ENCODE measurements at regions not wholly inside any gene's neighbourhood (a gene's known extent, or its start where the extent isn't known, plus 50 kb on each side); places are given as distances from the start of the nearest gene placed in this dataset.
A peak's percentile ranks its signal among the peaks of the same experiment; 100 is the strongest.

DNA sequence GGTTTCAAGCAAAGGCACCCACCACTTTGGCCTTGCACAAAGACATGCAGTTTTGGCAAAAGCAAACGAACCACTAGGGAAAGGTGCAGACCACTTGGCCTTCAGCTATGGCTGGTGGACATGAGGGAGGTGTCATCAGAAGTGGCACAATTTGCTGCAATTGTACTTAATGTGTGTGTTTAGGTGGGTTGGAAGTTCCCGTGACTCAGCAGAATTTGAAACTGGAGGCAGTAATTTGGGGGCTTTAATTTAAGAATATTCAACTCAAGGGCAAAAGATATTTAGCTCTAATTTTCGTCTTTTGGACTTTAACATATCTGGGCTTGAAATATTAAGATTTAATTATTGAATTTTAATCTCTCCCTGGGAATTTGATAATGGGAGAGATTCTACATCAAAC is 115.6 kb upstream of the NOCT start:
- no peak overlapping the region for H3K27ac Mint-ChIP-seq
- H3K36me3 Mint-ChIP-seq (ENCODE audit: low read depth): no peaks in the 10 kb centered on the region
- ATAC-seq (no peak), DNase-seq (no peak)
- no peak overlapping the region for H3K4me3 Mint-ChIP-seq
- H3K27me3 Mint-ChIP-seq: no peaks in the 10 kb centered on the region
- H3K9me3 ChIP-seq (ENCODE audit: control insufficient read depth, low read length, poor library complexity, severe bottlenecking): no peaks in the 10 kb centered on the region
- H3K4me1 Mint-ChIP-seq: no peaks in the 10 kb centered on the region

DNA sequence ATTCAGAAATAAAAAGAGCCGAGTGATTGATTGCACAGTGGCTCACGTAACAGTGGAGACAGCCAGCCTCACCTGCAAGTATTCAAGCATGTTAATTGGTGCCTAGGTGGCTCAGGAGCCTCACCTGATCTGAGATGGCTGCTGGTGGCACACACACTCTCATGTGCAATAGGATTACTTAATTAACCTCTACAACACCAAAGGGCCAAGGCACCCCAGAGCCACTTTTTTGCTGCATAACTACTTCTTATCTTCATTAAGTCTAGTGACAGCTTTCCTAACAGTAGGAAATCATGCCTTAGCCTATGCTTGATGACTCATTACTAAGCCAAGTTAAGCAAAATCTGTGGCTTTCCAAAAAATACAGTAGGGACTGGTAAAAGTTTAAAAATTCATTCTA is 117.3 kb upstream of the NOCT start:
- no peak overlapping the region for H3K4me3 Mint-ChIP-seq
- no peaks in the 10 kb centered on the region for H3K9me3 ChIP-seq (ENCODE audit: control insufficient read depth, low read length, poor library complexity, severe bottlenecking)
- peaks cover 4% of the 10 kb centered on the region for H3K27me3 Mint-ChIP-seq
- no peak for ATAC-seq
- H3K36me3 Mint-ChIP-seq (ENCODE audit: low read depth): no peaks in the 10 kb centered on the region
- H3K27ac Mint-ChIP-seq: no peak overlapping the region
- no peaks in the 10 kb centered on the region for H3K4me1 Mint-ChIP-seq
- no peak for DNase-seq

DNA sequence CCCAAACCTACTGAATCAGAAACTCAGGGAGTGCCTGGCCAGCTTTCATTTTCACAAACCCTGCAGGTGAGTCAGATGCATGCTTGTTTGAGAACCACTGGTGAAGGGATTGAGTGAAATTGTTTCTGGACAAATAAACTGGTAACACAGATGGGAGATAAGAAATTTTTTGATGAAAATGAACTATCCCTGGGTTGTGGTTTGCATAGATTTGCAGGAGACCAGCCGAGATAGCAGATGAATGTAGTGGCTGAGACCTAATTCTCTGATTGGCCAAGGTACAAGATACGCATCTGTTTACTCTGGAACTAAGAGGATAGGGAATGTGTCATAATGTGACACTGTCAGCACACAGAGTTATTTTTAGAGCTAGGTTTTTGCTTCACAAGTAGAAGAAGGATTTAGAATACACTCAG is 117.8 kb upstream of the NOCT start:
- ATAC-seq (no peak), DNase-seq (no peak)
- Mint-ChIP-seq H3K4me1 (no peaks in the 10 kb centered on the region), H3K27ac (no peak overlapping the region), H3K4me3 (no peak overlapping the region), H3K27me3 (peaks cover 4% of the 10 kb centered on the region), H3K36me3 (ENCODE audit: low read depth) (no peaks in the 10 kb centered on the region)
- H3K9me3 ChIP-seq (ENCODE audit: control insufficient read depth, low read length, poor library complexity, severe bottlenecking): no peaks in the 10 kb centered on the region

DNA sequence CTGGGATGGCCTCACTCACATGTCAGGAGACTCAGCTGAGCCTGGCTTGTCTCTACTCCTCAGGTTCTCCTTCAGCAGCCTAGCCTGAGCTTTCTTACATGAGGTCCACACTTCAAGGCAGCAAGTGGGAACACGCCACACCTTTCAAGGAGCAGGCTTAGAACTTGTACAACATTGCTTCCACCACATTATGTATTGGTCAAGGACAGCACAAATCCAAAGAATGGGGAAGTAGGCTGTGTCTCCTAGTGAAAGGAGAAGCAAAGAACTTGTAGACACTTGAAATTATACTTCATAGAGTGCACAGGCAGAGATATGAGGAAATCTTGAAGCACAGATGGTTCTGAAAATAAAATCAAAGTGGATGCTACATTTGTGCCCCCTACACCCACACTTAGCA is 120.9 kb upstream of the NOCT start:
- DNase-seq: no peak
- no peak overlapping the region for H3K4me3 Mint-ChIP-seq
- no peak for ATAC-seq
- no peaks in the 10 kb centered on the region for H3K9me3 ChIP-seq (ENCODE audit: control insufficient read depth, low read length, poor library complexity, severe bottlenecking)
- H3K36me3 Mint-ChIP-seq (ENCODE audit: low read depth): no peaks in the 10 kb centered on the region
- H3K27ac Mint-ChIP-seq: no peak overlapping the region
- peaks cover 15% of the 10 kb centered on the region for H3K27me3 Mint-ChIP-seq
- no peaks in the 10 kb centered on the region for H3K4me1 Mint-ChIP-seq

DNA sequence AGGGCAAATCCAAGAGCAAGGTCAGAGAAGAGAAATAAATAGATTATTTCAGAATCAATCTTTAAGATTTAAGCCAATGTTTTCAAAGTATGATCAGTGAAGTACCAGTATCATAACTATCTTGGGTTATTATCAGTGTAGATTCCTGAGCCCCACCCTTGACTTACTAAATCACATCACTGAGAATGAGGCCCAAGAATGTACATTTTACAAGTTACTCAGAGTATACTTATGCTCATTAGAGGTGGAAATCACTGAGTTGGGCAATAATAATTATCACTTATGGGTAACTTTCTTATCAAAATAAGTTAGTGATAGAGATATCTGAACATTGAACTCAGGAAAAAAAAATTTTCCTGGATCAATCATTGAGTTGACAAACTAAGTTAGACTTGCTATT is 121.6 kb upstream of the NOCT start:
- no peaks in the 10 kb centered on the region for H3K36me3 Mint-ChIP-seq (ENCODE audit: low read depth)

DNA sequence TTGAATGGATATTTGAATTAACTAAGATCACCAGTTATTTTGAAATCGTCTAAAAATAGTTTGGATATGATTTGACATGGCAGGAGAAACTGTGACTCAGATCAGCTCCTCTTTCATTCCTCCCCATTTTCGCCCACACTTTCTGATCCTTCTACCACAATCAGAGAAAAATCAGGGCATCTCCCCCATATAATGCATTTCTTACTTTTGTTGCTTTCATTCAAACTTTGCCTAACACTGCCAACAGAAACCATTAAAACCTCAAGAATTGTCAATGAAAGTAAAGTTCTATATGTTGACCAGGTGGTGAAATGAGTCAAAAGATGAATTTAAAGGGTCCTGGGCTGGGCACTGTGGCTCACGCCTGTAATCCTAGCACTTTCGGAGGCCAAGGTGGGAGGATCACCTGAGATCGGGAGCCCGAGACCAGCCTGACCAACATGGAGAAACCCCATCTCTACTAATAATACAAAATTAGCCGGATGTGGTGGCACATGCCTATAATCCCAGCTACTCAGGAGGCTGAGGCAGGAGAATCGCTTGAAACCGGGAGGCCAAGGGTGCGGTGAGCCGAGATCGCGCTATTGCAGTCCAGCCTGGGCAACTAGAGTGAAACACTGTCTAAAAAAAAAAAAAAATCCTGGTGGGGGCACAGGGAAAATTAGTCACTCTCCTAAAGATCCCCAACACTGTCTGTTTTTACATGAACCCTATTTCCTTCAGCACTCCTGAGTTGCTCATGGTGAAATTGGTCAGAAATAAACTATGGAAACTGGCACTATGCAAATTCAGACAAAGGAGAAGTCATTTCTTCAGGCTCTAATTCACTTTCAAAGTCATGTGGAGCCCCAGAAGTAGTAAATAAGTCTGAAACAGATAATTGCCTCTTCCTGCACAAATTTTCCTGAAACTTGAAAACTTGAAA is 122.8 kb upstream of the NOCT start:
- H3K9me3 ChIP-seq (ENCODE audit: control insufficient read depth, low read length, poor library complexity, severe bottlenecking): no peaks in the 10 kb centered on the region
- Mint-ChIP-seq H3K36me3 (ENCODE audit: low read depth) (no peaks in the 10 kb centered on the region), H3K27me3 (peaks cover 29% of the 10 kb centered on the region), H3K4me1 (no peaks in the 10 kb centered on the region), H3K4me3 (no peak overlapping the region), H3K27ac (no peak overlapping the region)
- ATAC-seq: no peak
- DNase-seq: no peak

More for the DNA sequence above, 121.6 kb upstream of the NOCT start:
- Mint-ChIP-seq H3K4me1 (no peaks in the 10 kb centered on the region), H3K27me3 (peaks cover 22% of the 10 kb centered on the region), H3K4me3 (no peak overlapping the region), H3K27ac (no peak overlapping the region)
- ATAC-seq: no peak
- H3K9me3 ChIP-seq (ENCODE audit: control insufficient read depth, low read length, poor library complexity, severe bottlenecking): no peaks in the 10 kb centered on the region
- no peak for DNase-seq

DNA sequence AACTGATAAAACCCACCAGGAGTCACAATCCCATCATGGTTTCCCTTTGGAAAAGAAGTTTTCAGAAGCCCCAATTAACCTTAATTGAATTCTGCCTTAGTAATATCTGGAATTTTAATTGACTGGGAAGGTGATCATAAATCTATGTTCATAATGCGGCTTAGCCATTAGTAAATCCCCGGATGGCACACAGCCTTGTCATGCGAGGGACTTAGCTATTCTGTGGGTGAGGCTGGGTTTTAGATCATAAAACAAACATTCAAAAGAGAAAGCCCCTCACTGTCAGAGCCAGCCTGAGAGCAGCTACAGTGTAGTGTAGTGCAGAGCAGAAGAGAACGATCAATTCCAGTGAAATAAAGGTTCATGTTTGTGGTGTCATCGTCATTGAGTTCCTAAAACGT is 124.0 kb upstream of the NOCT start:
- Mint-ChIP-seq H3K36me3 (ENCODE audit: low read depth) (no peaks in the 10 kb centered on the region), H3K4me3 (no peak overlapping the region), H3K27me3 (peaks cover 36% of the 10 kb centered on the region), H3K4me1 (no peaks in the 10 kb centered on the region), H3K27ac (no peak overlapping the region)
- no peak for DNase-seq
- H3K9me3 ChIP-seq (ENCODE audit: control insufficient read depth, low read length, poor library complexity, severe bottlenecking): no peaks in the 10 kb centered on the region
- no peak for ATAC-seq

DNA sequence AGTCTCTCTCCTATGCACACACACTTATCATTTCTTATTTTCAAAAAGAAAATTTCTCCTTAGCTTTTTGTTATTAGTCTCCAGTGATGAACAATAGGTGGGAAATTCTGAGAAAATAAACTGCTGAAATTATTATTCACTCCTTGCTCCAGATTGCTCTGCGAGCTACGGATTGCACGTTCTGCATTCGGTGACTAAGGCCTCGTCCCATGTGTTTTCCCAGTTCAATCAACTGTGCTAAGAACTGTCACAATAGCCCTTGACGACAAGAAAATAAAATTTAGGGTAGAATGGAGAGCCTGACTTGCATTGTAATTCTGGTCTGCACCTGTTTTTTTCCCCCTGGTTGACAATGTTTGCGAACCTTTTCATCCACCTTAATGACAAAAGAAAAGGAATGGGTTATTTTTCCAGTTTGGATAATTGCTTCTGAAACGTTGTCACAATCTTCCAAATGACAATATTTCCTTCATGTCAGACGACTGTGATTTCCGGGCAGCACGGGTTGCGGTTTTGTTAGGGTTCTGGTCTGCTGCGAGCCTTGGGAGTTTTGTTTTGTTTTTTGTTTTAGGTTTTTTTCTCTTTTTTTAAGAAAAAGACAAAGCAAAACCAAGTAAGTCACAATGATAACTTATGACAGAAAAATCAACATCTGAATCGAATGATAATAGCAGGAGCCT is 124.5 kb upstream of the NOCT start:
- Mint-ChIP-seq H3K36me3 (ENCODE audit: low read depth) (no peaks in the 10 kb centered on the region), H3K27ac (no peak overlapping the region), H3K27me3 (peaks cover 36% of the 10 kb centered on the region), H3K4me1 (no peaks in the 10 kb centered on the region), H3K4me3 (no peak overlapping the region)
- ATAC-seq: no peak
- no peaks in the 10 kb centered on the region for H3K9me3 ChIP-seq (ENCODE audit: control insufficient read depth, low read length, poor library complexity, severe bottlenecking)
- no peak for DNase-seq

DNA sequence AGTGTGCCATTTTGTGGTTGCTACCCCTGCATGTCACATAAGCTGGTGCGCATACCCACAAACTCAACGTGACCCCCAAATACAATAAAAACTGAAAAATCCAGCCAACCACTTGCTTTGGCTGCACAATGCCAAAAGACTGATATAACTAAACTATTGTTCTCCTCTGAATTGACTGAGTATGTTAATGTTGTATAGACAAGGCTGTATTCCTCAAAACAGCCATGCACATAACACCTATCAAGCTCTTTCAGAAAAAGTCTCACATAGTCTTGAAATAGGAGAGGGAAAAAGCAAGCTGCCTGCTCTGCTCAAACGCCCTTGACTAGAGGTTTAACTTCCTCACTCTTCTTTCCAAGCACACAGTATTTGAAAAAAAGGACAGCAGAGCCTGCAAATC is 126.4 kb upstream of the NOCT start:
- no peak overlapping the region for H3K27ac Mint-ChIP-seq
- no peaks in the 10 kb centered on the region for H3K4me1 Mint-ChIP-seq
- no peak overlapping the region for H3K4me3 Mint-ChIP-seq
- H3K27me3 Mint-ChIP-seq: peaks cover 36% of the 10 kb centered on the region
- ATAC-seq: no peak
- H3K36me3 Mint-ChIP-seq (ENCODE audit: low read depth): no peaks in the 10 kb centered on the region
- DNase-seq: no peak
- H3K9me3 ChIP-seq (ENCODE audit: control insufficient read depth, low read length, poor library complexity, severe bottlenecking): no peaks in the 10 kb centered on the region

DNA sequence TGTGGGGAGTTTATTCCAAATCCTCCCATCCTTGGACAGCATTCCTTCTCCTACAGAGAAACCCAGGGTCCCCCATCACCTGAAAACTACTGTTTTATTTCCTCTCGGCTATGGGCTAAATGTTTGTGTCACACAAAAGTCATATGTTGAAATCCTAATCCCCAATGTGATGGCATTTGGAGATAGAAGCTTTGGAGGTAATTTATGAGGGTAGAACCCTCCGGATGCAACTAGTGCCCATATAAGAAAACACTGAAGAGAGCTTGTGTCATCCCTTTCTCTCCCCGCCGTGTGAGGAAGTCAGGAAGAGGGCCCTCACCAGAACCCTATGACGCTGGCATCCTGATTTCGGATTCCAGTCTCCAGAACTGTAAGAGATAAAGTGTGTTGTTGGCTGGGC is 127.8 kb upstream of the NOCT start:
- ATAC-seq (no peak), DNase-seq (no peak)
- no peaks in the 10 kb centered on the region for H3K9me3 ChIP-seq (ENCODE audit: control insufficient read depth, low read length, poor library complexity, severe bottlenecking)
- H3K4me3 Mint-ChIP-seq: no peak overlapping the region
- no peaks in the 10 kb centered on the region for H3K4me1 Mint-ChIP-seq
- peaks cover 31% of the 10 kb centered on the region for H3K27me3 Mint-ChIP-seq
- H3K36me3 Mint-ChIP-seq (ENCODE audit: low read depth): no peaks in the 10 kb centered on the region
- no peak overlapping the region for H3K27ac Mint-ChIP-seq

DNA sequence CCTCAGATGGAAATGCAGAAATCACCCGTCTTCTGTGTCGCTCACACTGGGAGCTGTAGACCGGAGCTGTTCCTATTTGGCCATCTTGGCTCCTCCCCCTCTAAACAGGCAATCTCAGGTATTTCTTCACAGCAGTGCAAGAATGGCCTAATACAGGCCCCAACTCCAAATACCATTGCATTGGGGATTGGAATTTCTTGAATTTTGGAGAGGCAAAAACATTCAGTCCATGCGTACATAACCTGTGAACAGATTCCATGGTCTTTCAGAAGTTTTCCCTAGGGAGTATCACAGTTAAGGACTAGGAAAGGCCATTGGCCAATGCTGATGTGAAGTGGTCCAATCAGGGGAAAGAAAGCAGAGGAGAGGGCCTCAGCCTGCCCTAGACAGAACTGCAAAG is 128.2 kb upstream of the NOCT start:
- H3K27me3 Mint-ChIP-seq: peaks cover 27% of the 10 kb centered on the region
- H3K27ac Mint-ChIP-seq: peak overlapping the region; percentile 45
- H3K36me3 Mint-ChIP-seq (ENCODE audit: low read depth): no peaks in the 10 kb centered on the region
- no peaks in the 10 kb centered on the region for H3K9me3 ChIP-seq (ENCODE audit: control insufficient read depth, low read length, poor library complexity, severe bottlenecking)
- H3K4me1 Mint-ChIP-seq: no peaks in the 10 kb centered on the region
- H3K4me3 Mint-ChIP-seq: no peak overlapping the region
- ATAC-seq: no peak
- DNase-seq: no peak

DNA sequence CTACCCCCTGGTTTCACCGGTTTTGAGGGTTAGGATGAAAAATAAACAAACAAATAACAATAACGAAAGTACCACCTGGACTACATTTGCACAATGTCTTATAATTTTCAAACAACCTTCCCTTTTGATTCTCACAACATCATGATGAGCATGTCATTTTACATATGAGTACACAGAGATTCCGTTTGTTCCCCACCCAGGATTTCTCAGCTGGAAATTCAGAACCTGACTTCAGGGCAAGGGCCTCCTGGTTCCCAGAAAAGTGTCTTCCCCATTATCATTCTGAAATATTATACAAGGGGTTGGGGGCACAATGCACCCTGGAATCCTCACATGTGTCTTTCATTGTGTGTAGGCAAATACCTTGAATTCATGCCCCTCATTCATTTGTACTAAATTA is 135.8 kb upstream of the NOCT start:
- ATAC-seq: no peak

DNA sequence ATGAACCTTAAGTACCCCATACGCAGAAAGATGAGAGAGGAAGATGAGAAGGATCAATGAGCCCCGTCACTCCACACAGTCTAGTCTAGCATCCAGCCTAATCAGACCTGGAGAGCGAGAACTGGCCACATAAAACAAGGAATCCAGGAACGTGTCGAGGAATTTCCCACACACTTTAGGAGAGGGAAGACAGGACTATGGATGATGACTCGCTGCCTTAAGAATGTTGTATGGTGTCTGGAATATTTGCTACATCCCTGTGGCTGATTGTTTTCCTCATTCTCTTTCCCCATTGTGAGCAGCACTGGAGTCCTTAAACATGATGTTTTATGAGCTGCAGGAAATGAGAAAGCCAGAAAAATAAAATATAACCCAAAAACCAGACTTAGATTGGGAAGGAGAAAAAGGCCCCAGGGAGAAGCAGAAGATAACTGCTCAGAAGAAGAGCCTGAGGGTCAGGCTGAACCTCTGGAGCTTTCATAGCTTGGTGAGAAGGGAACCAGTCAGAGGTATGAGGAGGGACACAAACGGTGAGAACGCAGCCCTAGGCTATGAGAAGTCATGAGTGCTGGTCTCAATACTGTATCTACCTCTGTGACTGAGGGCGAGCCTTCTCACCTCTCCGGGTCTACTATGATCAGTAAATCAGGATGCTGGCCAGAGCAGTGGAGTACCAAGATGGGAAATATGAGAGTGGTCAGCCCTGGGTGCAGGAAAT is 139.5 kb upstream of the NOCT start:
- Mint-ChIP-seq H3K36me3 (ENCODE audit: low read depth) (no peaks in the 10 kb centered on the region), H3K4me3 (no peak overlapping the region), H3K27me3 (peaks cover 60% of the 10 kb centered on the region), H3K27ac (no peak overlapping the region), H3K4me1 (peaks cover under 1% of the 10 kb centered on the region)
- ATAC-seq (no peak), DNase-seq (no peak)
- H3K9me3 ChIP-seq (ENCODE audit: control insufficient read depth, low read length, poor library complexity, severe bottlenecking): no peaks in the 10 kb centered on the region

More for the DNA sequence above, 135.8 kb upstream of the NOCT start:
- no peaks in the 10 kb centered on the region for H3K9me3 ChIP-seq (ENCODE audit: control insufficient read depth, low read length, poor library complexity, severe bottlenecking)
- H3K27ac Mint-ChIP-seq: no peak overlapping the region
- H3K36me3 Mint-ChIP-seq (ENCODE audit: low read depth): no peaks in the 10 kb centered on the region
- no peak overlapping the region for H3K4me3 Mint-ChIP-seq
- DNase-seq: no peak
- peaks cover 29% of the 10 kb centered on the region for H3K27me3 Mint-ChIP-seq
- H3K4me1 Mint-ChIP-seq: no peaks in the 10 kb centered on the region
